ENCODE measurements at regions not wholly inside any gene's neighbourhood (a gene's known extent, or its start where the extent isn't known, plus 50 kb on each side); places are given as distances from the start of the nearest gene placed in this dataset.
A peak's percentile ranks its signal among the peaks of the same experiment; 100 is the strongest.

DNA sequence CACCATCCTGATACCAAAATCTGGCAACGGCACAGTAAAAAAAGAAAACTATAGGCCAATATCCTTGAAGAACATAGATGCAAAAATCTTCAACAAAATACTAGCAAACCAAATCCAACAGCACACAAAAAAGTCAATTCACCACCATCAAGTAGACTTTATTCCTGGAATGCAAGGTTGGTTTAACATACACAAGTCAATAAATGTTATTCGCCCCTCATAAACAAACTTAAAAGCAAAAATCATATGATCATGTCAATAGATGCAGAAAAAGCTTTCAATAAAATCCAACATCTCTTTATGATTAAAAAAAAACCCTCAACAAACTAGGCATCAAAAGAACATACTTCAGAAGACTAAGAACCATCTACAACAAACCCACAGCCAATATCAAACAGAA is 252.9 kb downstream of the UACA start:
- Mint-ChIP-seq H3K9me3 (peaks cover 33% of the 10 kb centered on the region), H3K36me3 (ENCODE audit: low read depth) (peaks cover 21% of the 10 kb centered on the region), H3K4me3 (no peak overlapping the region), H3K27ac (no peak overlapping the region), H3K4me1 (ENCODE audit: low read depth) (peaks cover 44% of the 10 kb centered on the region), H3K27me3 (ENCODE audit: insufficient read depth) (peaks cover 11% of the 10 kb centered on the region)
- TF ChIP-seq, protein P1, sequence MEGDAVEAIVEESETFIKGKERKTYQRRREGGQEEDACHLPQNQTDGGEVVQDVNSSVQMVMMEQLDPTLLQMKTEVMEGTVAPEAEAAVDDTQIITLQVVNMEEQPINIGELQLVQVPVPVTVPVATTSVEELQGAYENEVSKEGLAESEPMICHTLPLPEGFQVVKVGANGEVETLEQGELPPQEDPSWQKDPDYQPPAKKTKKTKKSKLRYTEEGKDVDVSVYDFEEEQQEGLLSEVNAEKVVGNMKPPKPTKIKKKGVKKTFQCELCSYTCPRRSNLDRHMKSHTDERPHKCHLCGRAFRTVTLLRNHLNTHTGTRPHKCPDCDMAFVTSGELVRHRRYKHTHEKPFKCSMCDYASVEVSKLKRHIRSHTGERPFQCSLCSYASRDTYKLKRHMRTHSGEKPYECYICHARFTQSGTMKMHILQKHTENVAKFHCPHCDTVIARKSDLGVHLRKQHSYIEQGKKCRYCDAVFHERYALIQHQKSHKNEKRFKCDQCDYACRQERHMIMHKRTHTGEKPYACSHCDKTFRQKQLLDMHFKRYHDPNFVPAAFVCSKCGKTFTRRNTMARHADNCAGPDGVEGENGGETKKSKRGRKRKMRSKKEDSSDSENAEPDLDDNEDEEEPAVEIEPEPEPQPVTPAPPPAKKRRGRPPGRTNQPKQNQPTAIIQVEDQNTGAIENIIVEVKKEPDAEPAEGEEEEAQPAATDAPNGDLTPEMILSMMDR (IDR thresholded peaks at IDR 0.05), result no peak
- DNase-seq, result no peak

DNA sequence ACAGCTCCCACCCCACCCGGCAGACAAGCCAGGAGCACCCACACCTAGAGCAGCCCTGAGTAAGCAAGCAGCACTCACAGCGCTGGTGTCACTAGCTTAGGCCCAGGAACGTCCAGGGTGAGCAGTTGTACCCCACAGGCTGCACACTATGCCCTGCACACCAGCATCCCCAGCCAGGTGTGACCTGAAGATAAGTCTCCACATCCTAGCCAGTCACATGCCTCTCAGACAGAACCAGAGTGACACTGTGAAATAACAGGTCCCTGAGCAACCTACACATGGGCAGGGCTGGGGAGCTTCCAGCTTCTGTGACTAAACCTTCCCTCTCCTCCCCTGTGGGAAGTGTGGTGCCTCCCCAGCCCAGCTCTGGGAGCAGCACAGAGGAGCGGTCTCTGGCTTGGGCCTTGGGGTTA is 253.6 kb downstream of the UACA start:
- H3K4me3 Mint-ChIP-seq, result no peak overlapping the region
- TF ChIP-seq, protein P1 (IDR thresholded peaks at IDR 0.05), result no peak
- peaks cover 5% of the 10 kb centered on the region; the same call in 1 of the 2 replicates for H3K27me3 Mint-ChIP-seq (ENCODE audit: insufficient read depth)
- DNase-seq, result no peak
- H3K36me3 Mint-ChIP-seq (ENCODE audit: low read depth), result peaks cover 21% of the 10 kb centered on the region
- no peak overlapping the region for H3K27ac Mint-ChIP-seq
- peaks cover 51% of the 10 kb centered on the region for H3K4me1 Mint-ChIP-seq (ENCODE audit: low read depth)
- peaks cover 33% of the 10 kb centered on the region for H3K9me3 Mint-ChIP-seq

DNA sequence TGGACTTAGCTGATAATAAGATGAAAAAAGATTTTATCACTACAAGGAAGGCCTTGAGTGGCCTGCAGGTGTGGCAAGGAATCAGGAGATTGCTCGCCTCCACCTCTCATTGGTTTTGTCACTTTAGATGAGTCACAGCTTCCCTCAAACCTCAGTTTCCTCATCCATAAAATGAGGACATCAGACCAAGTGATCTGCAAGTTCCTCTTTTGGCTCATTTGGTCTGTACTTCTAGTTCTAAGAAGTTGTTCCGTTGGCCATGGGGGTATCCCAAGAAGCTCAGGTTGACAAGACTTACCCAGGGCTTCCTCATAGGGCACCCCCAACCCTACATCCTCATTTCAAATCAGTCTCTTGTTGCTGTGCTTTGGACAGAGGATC is 254.1 kb downstream of the UACA start:
- Mint-ChIP-seq H3K36me3 (ENCODE audit: low read depth) (peaks cover 21% of the 10 kb centered on the region), H3K27ac (no peak overlapping the region), H3K9me3 (peaks cover 33% of the 10 kb centered on the region), H3K4me3 (no peak overlapping the region), H3K27me3 (ENCODE audit: insufficient read depth) (peaks cover 5% of the 10 kb centered on the region; the same call in 1 of the 2 replicates), H3K4me1 (ENCODE audit: low read depth) (peaks cover 56% of the 10 kb centered on the region)
- TF ChIP-seq, protein P1 (IDR thresholded peaks at IDR 0.05), result no peak
- DNase-seq, result no peak

DNA sequence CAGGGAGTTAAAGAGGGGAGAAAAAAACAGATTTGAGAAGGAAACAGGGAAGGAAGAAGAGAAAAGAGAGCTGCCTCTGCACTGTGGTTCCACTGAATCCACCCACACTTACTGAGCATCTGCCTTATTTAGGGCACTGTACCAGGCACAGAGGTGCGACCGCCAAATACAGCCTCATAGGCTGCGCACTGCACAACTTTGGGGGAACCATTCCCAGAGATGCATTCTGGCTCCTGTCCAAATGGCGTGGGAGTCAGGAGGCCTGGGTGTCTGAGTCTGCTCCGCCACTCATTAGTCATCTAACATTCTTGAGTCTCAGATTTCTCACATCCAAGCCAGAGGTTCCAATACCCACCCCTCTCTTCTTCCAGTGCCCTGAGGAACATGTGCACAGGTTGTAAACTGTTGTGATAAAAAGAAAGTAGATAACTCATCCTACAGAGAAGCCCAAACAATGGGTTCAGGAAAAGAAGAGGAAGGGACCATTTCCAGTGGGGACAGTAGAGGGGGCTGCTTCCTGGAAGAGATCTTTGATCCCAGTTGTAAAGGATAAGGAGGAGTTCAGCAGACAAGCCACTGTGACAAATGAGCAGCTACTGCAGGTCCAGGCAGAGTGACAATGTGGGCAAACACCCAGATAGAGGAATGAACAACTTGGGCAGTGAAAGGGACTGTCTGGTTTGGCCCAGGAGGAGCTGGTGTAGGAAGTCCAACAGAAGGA is 254.6 kb downstream of the UACA start:
- Mint-ChIP-seq H3K4me3 (peak overlapping the region; percentile 11), H3K4me1 (ENCODE audit: low read depth) (peaks cover 61% of the 10 kb centered on the region), H3K27ac (peak overlapping the region; percentile 3; the same call in 1 of the 2 replicates), H3K27me3 (ENCODE audit: insufficient read depth) (peaks cover under 1% of the 10 kb centered on the region; the same call in 1 of the 2 replicates), H3K9me3 (peaks cover 33% of the 10 kb centered on the region), H3K36me3 (ENCODE audit: low read depth) (peaks cover 21% of the 10 kb centered on the region)
- peak; percentile 82 for DNase-seq
- TF ChIP-seq, protein P1 (IDR thresholded peaks at IDR 0.05), result peak; percentile 40; the same call in 1 of the 2 replicates

DNA sequence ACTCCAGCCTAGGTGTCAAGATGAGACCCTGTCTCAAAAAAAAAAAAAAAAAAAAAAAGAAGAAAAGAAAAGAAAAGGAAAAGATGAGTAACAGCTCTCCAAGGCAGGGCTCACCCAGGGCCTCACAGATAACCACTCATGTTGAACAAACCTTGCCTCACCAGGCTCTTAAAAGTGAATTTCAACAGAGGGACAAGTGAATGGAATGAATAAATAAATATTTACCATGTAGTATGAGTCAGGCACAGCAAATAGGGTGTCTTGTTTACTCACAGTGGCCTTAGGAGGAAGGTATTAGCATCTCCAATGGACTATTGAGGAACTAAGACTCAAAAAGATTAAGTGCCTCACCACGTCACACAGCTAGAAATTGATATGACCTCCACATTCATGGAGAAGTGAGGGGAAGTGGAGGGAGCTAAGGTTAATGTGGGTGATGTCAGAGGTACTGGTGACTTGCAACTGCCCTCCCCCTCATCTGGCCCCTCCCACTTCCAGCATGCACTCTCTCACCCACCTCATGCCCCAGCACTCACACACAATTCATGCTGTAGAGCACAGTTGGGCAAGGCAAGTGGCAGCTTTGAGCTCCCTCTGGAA is 255.5 kb downstream of the UACA start:
- Mint-ChIP-seq H3K27me3 (ENCODE audit: insufficient read depth) (peaks cover 2% of the 10 kb centered on the region; the same call in 1 of the 2 replicates), H3K36me3 (ENCODE audit: low read depth) (peaks cover 21% of the 10 kb centered on the region), H3K4me3 (no peak overlapping the region; the same call in 1 of the 2 replicates), H3K9me3 (peaks cover 33% of the 10 kb centered on the region), H3K4me1 (ENCODE audit: low read depth) (peaks cover 65% of the 10 kb centered on the region), H3K27ac (peak overlapping the region; percentile 33; the same call in 1 of the 2 replicates)
- no peak for DNase-seq
- TF ChIP-seq, protein P1 (IDR thresholded peaks at IDR 0.05), result no peak
